Kidney capillary endothelial cell (primary cell): ENCODE measurements at regions not wholly inside any gene's neighbourhood (a gene's known extent, or its start where the extent isn't known, plus 50 kb on each side); places are given as distances from the start of the nearest gene placed in this dataset.

Experiments used
- DNase-seq: peaks from one replicate; pipeline ENCODE4 v3.0.0-alpha.2; 2018; ENCODE audit warnings: low spot score

DNA sequence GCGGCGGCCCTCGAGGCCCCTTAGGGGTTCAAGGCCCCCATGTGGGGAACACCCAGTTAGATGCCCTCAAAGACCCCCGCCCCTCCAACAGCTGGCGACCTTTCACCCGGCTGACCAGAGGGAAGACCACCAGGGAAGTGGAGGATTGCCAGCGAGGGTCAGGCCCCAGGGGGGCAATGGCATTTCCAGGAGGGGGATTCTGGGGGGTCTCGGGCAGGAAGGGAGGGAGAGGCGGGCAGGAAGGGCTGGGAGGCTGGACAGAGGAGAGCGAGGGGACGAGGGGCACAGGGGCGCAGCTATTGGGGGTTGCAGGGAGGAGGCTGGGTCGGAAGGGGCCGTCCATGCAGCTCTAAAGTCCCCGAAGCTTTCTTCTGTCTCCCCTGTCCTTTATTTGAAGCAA is 139.5 kb downstream of the C16orf95 start:
- DNase-seq, result no peak

DNA sequence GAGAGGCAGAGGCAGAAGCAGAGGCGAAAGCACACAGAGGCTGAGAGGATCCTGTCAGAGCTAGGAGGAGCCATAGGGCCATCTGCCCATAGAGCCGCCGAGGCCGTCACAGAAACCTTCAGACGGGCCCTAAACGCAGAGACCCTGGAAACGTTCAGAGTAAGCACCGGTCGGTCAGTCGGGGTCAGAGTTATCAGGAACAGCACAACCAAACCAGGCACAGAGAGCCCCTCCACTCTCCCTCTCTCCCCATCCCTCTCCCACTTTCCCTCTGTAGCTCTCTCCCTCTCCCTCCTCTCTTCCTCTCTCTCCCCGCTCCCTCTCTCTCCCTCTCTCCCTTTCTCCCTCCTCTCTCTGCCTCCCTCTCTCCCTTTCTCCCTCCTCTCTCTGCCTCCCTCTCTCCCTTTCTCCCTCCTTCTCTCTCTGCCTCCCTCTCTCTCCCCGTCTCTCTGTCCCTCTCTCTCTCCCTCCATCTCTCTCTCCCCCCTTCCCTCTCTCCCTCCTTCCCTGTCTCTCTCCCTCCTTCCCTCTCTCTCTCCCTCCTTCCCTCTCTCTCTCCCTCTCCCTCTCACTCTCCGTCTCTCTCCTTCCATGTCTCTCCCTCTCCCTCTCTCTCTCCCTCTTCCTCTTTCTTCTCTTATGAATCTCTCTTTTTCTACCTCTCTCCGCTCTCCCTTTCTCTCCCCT is 138.9 kb downstream of the C16orf95 start:
- no peak for DNase-seq

DNA sequence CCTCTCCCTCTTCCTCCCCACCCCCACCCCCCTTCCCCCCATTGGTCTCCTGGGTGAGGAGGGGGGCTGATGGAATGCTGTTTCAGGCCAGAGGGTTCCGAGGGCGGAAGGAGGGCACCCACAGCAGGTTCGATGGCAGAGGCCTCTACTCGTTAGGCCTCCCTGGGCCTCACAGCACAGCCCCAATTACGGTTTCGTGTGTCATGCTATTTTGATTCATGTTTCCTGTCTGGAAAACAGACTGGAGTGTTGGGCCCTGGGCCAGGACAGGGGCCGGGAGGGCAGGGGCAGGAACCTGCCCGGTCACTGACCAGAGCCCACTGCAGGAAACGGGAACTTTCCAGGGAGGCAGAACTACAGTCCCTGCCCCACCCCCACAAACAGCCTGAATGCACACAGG is 138.2 kb downstream of the C16orf95 start:
- peak; percentile 92 for DNase-seq

DNA sequence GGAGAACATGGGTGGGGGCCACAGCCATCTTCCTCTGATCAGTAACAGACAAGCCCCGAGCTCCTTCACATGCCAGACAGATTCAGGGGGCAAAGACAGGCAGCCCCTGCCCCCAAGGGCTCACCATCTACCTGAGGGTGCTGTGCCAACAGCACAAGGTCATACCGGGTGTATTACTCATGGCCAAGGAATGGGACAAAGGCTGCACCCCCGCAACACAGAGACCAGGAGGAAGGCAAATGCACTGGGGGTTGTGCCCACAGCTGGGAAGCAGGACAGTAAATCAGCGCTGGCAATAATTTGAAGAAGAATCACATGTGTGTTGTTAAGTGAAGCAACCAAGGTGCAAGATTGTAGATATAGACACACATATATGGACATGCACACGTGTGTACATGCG is 137.1 kb downstream of the C16orf95 start:
- no peak for DNase-seq

DNA sequence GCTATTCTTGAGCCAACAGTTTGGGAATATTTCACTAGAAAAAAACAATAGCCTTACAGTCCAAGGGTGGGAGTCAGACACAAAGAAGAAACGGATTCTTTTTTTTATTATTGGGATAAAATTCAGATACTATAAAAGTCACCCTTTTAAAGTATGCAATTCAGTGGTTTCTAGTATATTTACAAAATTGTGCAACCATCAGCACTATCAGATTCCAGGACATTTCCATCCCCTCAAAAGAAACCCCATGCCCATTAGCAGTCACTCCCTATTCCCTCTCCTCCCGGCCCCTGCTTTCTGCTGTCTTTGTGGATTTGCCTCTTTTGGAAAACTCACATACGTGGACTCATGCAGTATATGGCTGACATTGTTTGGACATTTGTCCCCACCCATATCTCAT is 134.4 kb downstream of the C16orf95 start:
- DNase-seq, result no peak

DNA sequence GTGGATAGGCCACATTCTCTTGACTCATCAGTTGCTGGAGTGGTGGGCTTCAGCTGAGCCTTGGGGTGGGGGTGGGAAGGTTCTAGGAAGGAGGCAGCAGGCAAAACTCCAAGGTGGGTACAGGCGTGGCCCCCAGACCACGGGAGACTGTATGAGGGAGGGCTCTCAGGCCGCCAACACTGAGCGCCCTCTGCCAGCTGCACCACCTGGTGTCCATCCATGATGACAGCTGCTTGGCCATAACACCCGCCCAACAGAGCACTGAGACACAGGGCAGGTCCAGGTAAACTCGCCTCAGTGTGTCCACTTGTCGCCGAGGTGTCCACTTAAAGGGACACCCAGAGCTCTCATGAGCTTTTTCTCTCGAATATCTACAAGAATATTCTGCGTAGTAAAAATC is 133.5 kb downstream of the C16orf95 start:
- no peak for DNase-seq

DNA sequence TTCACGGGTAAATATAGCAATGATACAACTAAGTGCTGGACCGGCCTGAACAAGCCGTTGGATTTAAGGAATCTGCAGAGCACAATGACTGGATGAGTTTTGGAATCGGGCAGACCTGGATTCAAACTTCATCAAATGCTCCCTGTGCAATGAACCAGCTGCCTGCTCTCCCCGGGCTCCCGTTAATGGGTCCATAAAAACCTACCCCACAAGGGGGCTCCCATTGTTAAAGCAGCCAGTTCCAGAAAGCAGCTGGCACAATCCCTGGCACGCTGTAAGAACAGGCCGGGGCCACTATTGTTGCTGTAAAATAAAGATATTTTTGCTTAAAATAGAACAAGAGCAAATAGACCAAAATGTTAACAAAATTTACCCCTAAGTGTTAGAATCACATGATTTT is 131.9 kb downstream of the C16orf95 start:
- no peak for DNase-seq

DNA sequence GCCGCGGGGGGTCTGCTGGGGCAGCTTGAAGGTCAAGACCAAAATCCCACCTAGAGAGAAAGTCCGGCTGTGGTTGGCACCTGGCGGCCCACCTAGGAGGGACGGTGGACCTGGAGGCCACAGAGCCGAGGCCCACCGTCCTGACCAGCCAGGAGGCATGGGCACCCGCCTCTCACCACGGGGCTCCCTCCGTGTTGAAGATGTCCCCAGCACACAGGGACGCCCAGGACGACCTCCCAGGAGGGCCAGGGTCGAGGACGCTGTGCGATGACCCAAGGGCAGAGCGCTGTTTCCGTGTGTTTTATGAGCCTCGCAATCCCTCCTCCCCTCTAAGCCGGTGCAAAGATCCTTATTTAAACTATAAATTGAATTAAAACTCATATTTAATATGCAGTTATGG is 131.2 kb downstream of the C16orf95 start:
- no peak for DNase-seq

DNA sequence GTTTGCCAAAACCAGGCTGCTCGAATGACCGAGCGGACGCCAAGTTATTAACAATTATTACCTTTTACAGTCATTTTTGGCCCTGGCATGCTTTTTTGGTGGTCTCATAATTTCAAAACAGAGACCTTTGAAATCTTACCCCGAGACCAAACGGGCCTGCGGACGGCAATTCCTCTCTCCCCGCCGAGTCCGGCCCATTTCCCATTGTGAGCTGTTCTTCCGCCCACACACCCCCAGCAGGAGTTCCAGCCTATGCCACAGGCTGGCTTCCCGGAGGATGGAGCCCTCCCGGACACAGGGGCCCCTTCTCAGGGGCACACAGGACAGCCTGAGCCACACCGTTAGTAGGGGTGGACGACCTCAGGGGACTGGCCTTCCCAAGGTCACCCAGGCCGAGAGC is 130.7 kb downstream of the C16orf95 start:
- DNase-seq, result no peak

DNA sequence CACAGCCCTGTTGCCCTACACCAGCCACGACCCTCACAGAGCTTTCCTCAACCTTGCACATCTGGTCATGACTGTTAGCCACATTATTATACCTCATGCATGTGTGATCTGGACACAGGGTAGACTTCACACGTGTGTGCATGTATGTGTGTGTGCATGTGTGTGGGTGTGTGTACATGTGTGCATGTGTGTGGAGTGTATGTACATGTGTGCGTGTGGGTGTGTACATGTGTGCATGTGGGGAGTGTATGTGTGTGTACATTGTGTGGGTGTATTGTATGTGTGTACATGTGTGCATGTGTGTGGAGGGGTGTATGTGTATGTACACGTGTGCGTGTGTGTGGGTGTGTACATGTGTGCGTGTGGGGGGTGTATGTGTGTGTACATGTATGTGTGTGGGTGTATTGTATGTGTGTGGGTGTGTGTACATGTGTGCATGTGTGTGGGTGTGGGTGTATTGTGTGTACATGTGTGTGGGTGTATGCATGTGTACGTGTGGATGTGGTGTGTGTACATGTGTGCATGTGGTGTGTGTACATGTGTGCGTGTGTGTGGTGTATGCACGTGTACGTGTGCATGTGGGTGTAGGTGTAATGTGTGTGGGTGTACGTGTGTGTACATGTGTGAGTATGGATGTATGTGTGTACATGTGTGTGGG is 130.2 kb downstream of the C16orf95 start:
- no peak for DNase-seq

DNA sequence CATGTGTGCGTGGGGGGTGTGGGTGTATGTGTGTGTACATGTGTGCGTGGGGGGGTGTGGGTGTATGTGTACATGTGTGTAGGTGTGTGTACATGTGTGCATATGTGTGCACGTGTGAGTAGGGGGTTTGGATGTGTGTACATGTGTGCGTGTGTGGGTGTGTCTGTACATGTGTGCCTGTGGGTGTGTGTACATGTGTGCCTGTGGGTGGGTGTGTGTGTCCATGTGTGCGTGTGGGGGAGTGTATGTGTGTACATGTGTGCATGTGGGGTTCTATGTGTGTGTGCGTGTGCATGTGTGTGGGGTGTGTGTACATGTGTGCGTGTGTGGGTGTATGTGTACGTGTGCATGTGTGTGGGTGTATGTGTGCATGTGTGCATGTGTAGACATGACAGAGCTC is 129.1 kb downstream of the C16orf95 start:
- no peak for DNase-seq

DNA sequence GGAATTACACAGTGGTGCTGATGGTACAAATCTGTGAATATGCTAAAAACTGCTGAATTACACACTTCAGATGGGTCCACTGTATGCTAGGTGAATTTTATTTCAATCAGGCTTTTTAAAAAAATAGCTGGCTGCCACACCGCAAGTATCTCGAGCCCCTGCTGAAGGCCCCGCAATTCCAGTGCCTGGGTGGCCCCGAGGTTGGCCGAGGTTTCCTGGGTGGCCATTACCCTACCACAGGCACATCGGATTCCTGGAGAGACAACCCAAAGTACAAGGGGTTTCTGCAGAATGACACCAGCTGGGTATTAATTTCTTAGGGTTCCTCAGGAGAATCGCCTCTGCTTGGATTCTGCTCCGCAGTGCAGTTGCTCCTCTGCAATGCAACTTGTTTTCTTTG is 127.8 kb downstream of the C16orf95 start:
- no peak for DNase-seq

DNA sequence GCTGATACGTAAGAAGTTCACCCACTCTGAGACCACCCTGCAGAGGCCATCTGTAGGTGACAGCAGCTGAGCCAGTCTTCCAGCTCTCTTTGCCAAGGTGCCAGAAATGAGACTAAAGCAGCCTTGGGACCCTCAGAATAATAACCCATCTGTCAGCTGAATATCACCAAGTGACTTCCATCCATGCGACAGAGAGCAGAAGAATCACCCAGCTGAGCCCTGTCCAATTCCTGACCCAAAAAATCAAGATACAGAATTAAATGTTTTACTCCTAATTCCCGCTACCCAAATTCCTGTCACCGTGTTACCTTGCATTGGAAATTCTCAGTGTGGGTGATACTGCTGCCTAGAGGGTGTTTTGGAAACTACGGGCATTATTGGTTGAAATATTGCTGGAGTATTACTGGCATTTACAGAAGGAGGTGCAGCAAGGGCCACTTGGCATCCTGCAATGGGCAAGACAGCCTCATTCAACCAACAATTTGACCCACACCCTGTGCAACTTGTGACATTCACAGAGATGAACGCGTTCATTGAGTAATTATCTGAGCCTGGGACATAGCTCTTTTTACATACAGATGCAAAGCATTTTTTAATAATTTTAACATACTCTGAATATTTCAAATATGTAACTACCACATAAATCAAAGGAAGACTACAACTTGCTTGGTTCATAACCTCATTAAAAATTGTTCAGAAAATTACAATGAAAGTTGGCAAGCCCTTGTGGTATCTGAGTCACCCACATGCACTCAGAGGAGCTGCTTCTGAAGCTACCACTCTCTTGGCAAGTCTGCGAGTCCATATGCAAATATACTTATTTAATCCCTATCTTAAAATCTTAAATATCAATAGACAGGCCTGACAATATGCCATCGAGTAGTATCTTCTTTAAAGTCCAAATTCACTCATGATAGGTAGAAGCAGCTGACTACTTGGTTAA is 126.6 kb downstream of the C16orf95 start:
- no peak for DNase-seq

DNA sequence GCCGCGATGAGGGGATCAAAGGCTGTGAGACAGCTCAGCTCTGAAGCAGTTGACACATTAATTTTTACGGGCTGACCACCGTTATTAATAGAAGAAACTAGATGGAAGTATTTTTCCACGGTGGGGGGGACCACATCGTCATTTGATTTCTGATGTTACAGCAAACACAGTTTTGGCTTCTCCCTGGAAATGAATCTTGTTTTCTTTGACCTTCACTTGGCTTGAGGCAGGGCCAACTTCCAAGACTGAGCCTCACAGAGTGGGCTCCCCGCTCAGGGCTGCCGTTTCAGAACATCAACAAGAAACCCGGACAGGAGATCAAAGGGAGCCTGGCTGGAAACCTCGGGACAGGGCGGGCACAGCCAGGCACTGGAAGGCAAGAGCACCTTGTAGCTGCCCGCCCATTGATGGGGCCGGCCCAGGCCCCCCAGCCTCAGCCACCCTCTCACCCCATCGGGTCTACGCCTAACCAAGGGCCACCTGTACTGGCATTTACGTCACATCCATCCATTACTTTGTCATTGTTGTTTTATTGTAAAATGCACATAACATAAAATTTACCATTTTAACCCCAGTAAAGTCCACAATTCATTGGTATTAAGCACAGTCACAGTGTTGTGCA is 124.6 kb downstream of the C16orf95 start:
- DNase-seq, result no peak

DNA sequence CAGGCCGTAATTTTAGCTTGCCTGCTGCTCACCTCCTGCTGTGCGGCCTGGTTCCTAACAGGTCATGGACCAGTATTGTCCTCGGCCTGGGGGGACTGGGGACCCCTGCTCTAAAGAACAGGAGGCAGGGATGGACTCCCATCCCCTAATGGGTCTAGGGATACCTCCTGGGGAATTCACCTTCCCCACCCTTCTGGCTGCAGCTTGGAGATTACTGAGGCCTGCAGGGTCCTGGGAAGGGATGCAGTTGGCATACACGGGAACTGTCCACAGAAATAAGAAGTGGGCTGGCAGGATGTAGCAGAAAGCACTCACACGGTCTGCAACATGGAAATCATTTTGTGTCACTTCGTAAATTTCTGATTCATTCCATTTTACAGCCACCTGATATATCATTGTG is 123.0 kb downstream of the C16orf95 start:
- no peak for DNase-seq

DNA sequence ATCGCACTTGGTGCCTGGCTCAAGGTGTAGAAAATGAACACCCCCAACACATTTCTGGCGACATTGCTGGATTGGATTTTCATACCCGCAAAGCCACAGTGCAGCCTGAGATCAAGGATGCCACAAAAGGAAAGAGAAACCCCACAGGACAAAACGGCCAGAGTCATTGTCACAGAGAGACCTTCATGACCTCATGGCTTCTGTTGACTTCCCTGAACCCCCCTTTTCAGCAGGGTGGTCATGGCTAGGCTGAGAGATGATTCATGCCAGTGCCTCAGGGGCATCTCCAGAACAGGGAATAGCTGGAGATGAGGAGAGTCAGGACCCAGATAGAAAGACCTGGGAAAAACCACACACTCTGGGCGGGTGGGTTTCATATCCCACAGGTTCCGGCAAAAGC is 122.0 kb downstream of the C16orf95 start:
- no peak for DNase-seq

DNA sequence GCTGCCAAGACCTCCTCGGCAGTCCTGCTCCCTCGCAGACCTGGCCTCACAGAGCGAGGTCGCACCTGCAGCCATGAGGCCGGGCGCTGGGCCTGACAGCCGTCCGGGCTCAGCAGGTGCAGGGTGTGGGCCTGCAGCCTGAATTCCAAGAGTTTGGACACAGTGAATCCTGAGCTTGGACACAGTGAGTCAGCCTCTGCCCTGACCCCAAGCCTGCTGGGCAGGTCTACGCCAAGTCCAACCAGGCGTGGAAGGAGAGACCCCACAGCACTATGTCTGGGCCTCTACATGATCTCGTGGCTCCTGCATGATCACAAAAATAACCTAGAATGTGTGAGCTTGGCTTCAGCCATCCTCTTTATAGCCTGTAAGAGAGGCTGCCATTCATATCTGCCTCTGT is 121.0 kb downstream of the C16orf95 start:
- DNase-seq, result no peak

DNA sequence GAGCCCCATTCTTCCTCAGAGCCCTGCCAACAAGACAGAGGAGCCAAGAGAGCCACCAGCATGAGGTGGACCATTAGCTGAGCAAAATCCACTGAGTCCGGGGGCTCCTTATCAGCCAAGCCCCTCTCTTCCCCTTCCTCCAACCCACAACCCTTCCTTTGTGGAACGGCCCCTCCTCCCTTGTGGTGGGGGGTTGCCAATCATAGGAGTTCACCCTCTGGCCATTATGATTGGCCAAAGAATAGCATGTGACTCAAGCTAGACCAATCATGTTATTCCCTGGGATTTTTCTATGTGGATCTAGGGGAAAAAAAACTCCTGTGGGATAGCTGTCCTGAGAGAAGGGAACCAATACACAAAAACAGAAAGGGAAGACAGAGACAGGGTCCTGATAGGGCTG is 120.5 kb downstream of the C16orf95 start:
- no peak for DNase-seq

DNA sequence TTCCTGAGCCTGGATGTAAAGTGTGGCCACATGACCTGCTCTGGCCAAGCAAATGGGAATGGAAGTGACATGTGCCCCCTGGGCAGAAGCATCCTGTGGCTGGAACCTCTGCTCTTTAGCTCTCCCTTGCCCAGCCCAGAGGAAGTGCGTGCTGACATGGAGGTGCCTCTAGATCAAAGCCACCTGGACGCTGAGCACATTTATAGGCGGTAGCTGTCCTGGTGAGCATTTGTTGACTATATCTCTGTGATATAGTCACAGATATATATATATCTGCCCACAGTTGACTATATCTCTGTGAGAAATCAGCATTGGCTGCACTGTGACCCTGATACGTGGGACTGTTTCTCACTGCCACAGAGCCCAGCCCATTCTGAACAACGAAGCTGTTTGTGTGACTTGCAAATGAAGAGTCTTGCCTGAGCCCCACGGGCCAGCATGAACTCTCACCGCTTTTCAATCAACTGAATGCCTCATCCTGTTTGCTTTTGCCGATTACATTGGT is 118.8 kb downstream of the C16orf95 start:
- DNase-seq, result no peak

DNA sequence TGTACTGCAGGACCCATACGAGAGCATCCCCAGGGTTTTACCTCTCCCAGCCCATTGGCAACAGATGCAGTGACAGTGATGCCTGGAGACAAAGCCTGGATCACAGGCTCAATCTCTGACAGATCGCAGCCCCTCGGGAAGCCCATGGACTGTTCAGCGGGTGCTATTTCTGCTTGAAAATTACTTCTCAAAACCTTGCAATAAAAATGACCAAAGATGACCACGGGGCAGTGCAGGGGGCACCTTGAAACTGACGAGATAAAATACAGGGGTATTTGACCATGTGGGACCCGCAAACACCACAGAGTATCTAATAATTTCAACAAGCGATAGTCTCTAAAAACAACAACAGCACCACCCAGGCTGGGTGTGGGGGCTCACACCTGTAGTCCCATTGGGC is 118.3 kb downstream of the C16orf95 start:
- no peak for DNase-seq

DNA sequence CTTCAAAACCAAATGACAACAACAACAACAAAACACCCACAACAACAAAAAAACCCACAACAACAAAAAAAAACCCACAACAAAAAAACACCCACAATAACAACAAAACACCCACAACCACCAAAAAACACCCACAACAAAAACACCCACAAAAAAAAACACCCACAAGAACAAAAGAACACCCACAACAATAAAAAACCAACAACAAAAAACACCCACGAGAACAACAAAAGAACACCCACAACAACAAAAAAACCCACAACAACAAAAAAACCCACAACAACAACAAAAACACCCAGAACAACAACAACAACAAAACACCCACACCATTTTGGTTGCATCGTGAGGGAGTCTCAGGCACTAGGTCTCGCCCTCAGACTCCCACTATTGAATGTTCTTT is 117.8 kb downstream of the C16orf95 start:
- DNase-seq, result no peak

DNA sequence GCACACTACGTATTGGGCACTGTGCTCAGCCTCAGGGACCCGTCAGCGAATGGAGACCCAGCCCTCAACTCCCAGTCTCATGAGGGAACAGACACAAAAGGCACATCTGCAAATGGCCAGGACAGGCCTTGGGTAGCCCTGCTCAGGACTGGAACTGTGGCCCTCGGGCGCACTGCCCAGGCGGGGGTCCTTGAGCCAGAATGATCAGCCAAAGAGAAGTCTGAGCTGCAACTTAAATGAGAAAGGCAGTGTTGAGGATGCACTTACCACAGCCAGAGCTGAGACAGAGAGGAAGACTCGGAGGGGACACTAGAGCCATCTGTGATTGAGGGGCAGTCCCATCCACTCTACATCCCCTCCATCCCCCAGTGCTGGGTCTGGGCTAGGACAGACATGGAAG is 117.3 kb downstream of the C16orf95 start:
- DNase-seq, result no peak
